Liver (tissue), 8 donors: ENCODE measurements at regions not wholly inside any gene's neighbourhood (a gene's known extent, or its start where the extent isn't known, plus 50 kb on each side); places are given as distances from the start of the nearest gene placed in this dataset.

Experiments used
- DNase-seq: peaks from one replicate; pipeline ENCODE4 v3.0.0-alpha.2; 2017; ENCODE audit warnings: low spot score
- H3K27ac ChIP-seq, 2 donors: one replicate each; pipeline ENCODE4 v1.7.0; 2013; ENCODE audit warnings: inconsistent platforms in 2 of 2, low read length in 2 of 2, control low read depth in 1 of 2, low read depth in 1 of 2, mild to moderate bottlenecking in 1 of 2
- H3K27me3 ChIP-seq, 4 donors: one replicate each; pipeline versions ENCODE4 v1.6.1 to v1.7.0; 2013; ENCODE audit warnings: low read length in 3 of 4, inconsistent platforms in 1 of 4, mild to moderate bottlenecking in 1 of 4, moderate library complexity in 1 of 4; ENCODE audit not compliant: control insufficient read depth in 4 of 4, insufficient read depth in 4 of 4
- H3K36me3 ChIP-seq, 4 donors: one replicate each; pipeline versions ENCODE4 v1.6.1 to v1.7.0; 2013; ENCODE audit warnings: low read length in 3 of 4, mild to moderate bottlenecking in 3 of 4, low read depth in 1 of 4, moderate library complexity in 1 of 4; ENCODE audit not compliant: control insufficient read depth in 4 of 4, insufficient read depth in 3 of 4
- H3K4me1 ChIP-seq, 4 donors: one replicate each; pipeline versions ENCODE4 v1.6.1 to v1.7.0; 2013; ENCODE audit warnings: low read length in 3 of 4, mild to moderate bottlenecking in 3 of 4, moderate library complexity in 1 of 4; ENCODE audit not compliant: control insufficient read depth in 4 of 4, insufficient read depth in 4 of 4
- H3K4me3 ChIP-seq, 3 donors: one replicate each; pipeline versions ENCODE4 v1.6.1 to v1.7.0; 2013; ENCODE audit warnings: low read length in 3 of 3, control low read depth in 1 of 3, low read depth in 1 of 3, mild to moderate bottlenecking in 1 of 3
- H3K9ac ChIP-seq, 2 donors: one replicate each; pipeline ENCODE4 v1.7.0; 2013; ENCODE audit warnings: low read length in 2 of 2, mild to moderate bottlenecking in 2 of 2, moderate library complexity in 2 of 2, control low read depth in 1 of 2, low read depth in 1 of 2
- H3K9me3 ChIP-seq, 4 donors: one replicate each; pipeline versions ENCODE4 v1.6.1 to v1.7.0; 2013; ENCODE audit warnings: low read length in 3 of 4; ENCODE audit not compliant: control insufficient read depth in 4 of 4
- FOXA1 ChIP-seq: IDR thresholded peaks from 2 replicates; pipeline ENCODE4 v1.6.1; 2016; ENCODE audit warnings: antibody characterized with exemption
- FOXA2 ChIP-seq: IDR thresholded peaks from 2 replicates; pipeline ENCODE4 v1.6.1; 2016; ENCODE audit warnings: antibody characterized with exemption
- GABPA ChIP-seq, 2 donors: IDR thresholded peaks in 1 of 2; conservative IDR thresholded peaks in 1 of 2; 2 replicates each; pipeline ENCODE4 v1.6.1; 2016; ENCODE audit warnings: antibody characterized with exemption in 2 of 2, mild to moderate bottlenecking in 1 of 2, moderate library complexity in 1 of 2
- HNF4A ChIP-seq, 2 donors: conservative IDR thresholded peaks; 2 replicates each; pipeline ENCODE4 v1.6.1; 2016; ENCODE audit warnings: antibody characterized with exemption in 2 of 2, mild to moderate bottlenecking in 2 of 2
- RAD21 ChIP-seq, 2 donors: IDR thresholded peaks; 2 replicates each; pipeline ENCODE4 v1.6.1; 2016; ENCODE audit warnings: antibody characterized with exemption in 2 of 2, mild to moderate bottlenecking in 2 of 2
- YY1 ChIP-seq: IDR thresholded peaks from 2 replicates; pipeline ENCODE4 v1.6.1; 2016; ENCODE audit warnings: antibody characterized with exemption, mild to moderate bottlenecking
- WGBS: extraction: QIAGEN DNeasy Blood & Tissue Kit; methylation state at CpG from one replicate; pipeline ENCODE4 v1.1.7; 2013; 5-methylcytosine and 5-hydroxymethylcytosine counted together
- TF ChIP-seq, protein P1 (sequence below): IDR thresholded peaks from 2 replicates; pipeline ENCODE4 v1.6.1; 2016; ENCODE audit warnings: antibody characterized with exemption
- TF ChIP-seq, protein P2 (sequence below): fragments of 150-350 bp; IDR thresholded peaks from 2 replicates; pipeline ENCODE4 v1.5.1; 2017; ENCODE audit warnings: improper control_type of control experiment, low read depth, low read length; ENCODE audit not compliant: missing input control
- donor health status: healthy.
- donor health status: healthy.
- donor health status: healthy.
- donor health status: healthy.
- donor health status: healthy.

DNA sequence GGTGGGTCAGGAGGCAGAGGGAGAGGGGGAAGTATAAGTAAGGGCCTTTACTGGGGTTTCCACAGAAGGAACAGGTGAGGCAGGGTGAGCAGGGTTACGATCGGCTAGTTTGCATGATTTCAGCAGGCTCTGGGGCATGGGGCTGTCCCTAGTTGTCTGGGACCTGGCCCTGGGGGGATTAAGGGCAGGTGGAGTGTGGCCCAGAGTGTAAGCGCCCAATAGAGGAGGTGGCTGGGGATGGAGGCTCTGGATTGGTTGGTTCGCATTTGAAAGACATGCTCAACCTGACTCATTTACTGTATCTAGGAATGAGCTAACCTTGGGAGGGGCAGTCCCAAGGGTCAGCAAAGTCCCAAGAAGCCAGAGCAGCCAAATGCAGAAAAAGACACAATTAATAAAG, 230.3 kb downstream of the MAP2K4 start (continued):
- TF ChIP-seq, protein P1, sequence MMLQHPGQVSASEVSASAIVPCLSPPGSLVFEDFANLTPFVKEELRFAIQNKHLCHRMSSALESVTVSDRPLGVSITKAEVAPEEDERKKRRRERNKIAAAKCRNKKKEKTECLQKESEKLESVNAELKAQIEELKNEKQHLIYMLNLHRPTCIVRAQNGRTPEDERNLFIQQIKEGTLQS, result no peak
- no peak for TF ChIP-seq YY1
- TF ChIP-seq FOXA2, result no peak

DNA sequence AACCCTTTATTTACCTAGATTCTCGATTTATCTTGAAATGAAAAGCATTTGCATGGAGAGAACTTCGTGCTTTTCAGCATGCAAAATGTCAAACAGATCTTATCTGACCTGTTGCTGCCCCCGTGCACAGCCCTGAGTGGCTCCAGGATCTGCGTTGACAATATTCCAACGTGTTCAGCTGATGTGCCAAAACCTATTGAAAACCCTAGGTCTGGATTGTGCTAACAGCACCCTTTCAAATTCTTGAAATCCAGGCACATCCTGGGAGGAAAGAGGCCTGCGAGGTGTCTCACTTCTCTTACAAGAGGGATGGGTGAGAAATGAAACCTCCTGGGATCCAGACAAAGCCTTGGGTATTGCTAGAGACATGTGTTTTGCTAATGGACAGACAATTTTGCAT, 231.8 kb downstream of the MAP2K4 start:
- 46% methylated on average over 6 of the region's 6 CpGs for WGBS
- Histone ChIP-seq H3K27ac (no peak overlapping the region), H3K4me1 (no peaks in the 10 kb centered on the region), H3K36me3 (no peaks in the 10 kb centered on the region), H3K27me3 (no peaks in the 10 kb centered on the region), H3K9me3 (no peaks in the 10 kb centered on the region), H3K9ac (no peak overlapping the region), H3K4me3 (no peak overlapping the region)
- DNase-seq, result no peak
- TF ChIP-seq, protein P2, sequence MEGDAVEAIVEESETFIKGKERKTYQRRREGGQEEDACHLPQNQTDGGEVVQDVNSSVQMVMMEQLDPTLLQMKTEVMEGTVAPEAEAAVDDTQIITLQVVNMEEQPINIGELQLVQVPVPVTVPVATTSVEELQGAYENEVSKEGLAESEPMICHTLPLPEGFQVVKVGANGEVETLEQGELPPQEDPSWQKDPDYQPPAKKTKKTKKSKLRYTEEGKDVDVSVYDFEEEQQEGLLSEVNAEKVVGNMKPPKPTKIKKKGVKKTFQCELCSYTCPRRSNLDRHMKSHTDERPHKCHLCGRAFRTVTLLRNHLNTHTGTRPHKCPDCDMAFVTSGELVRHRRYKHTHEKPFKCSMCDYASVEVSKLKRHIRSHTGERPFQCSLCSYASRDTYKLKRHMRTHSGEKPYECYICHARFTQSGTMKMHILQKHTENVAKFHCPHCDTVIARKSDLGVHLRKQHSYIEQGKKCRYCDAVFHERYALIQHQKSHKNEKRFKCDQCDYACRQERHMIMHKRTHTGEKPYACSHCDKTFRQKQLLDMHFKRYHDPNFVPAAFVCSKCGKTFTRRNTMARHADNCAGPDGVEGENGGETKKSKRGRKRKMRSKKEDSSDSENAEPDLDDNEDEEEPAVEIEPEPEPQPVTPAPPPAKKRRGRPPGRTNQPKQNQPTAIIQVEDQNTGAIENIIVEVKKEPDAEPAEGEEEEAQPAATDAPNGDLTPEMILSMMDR, result no peak
- no peak for TF ChIP-seq RAD21 (IDR thresholded peaks at IDR 0.05)

DNA sequence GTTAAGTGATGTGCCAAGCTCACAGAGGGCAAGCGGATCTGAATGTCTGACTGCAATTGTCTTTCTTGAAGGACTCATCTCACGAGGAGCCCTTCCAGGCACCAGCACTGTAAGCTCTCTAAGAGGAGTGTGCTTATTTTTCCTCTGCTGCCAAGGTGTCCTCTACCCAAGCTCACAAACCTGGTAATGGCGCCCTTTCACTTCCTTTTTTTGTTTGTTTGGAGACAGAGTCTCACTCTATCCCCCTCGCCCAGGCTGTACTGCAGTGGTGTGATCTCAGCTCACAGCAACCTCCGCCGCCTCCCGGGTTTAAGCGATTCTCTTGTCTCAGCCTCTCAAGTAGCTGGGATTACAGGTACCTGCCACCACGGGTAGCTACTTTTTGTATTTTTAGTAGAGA, 233.8 kb downstream of the MAP2K4 start:
- H3K9ac ChIP-seq, result no peak overlapping the region
- H3K27ac ChIP-seq, result no peak overlapping the region
- no peaks in the 10 kb centered on the region for H3K27me3 ChIP-seq
- H3K4me3 ChIP-seq, result no peak overlapping the region
- DNase-seq, result no peak
- no peaks in the 10 kb centered on the region for H3K36me3 ChIP-seq
- no peaks in the 10 kb centered on the region for H3K9me3 ChIP-seq
- TF ChIP-seq FOXA1 (no peak), HNF4A (conservative IDR thresholded peaks at IDR 0.05) (no peak)
- no peaks in the 10 kb centered on the region for H3K4me1 ChIP-seq
- 84% methylated on average over 9 of the region's 9 CpGs for WGBS

DNA sequence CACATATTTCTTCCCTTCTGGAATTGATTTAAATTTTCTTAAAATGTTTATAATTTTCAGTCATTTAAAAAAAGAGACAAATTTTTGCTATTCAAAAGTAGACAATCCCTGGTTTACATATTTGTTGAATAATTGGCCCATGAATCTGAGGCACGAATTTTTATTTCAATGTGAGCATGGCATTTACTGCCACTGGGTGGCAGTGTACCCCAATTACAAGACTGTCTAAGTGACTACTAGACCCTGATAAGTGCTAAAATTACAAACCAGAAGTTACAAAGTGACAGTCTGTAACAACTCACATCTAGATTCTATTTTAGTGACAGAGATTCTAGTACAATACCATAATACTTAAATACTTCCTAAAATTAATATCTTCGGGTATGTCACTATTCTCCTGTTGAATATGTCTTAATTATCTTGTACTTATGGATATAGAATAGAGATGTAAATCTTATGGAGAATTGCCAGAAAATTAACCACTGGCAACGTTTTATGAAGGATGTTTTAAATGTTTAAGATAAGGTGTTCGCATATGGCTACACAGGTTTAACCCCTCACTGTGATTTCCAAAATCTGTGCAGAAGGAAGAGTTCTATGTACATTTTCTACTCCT, 235.8 kb downstream of the MAP2K4 start:
- no peaks in the 10 kb centered on the region for H3K27me3 ChIP-seq
- H3K4me3 ChIP-seq, result no peak overlapping the region
- H3K4me1 ChIP-seq, result no peaks in the 10 kb centered on the region
- no peak for DNase-seq
- WGBS, result 18% methylated on average over 4 of the region's 4 CpGs
- no peaks in the 10 kb centered on the region for H3K9me3 ChIP-seq
- TF ChIP-seq, protein P2, result peak; percentile 74
- TF ChIP-seq RAD21 (IDR thresholded peaks at IDR 0.05) (peak; percentile 76 to 84), GABPA (IDR thresholded peaks at IDR 0.05 in 1 of 2, conservative IDR thresholded peaks at IDR 0.05 in 1 of 2) (no peak)
- H3K9ac ChIP-seq, result no peak overlapping the region
- no peaks in the 10 kb centered on the region for H3K36me3 ChIP-seq
- H3K27ac ChIP-seq, result no peak overlapping the region
